PFSK-1 (cell line): ENCODE measurements at regions not wholly inside any gene's neighbourhood (a gene's known extent, or its start where the extent isn't known, plus 50 kb on each side); places are given as distances from the start of the nearest gene placed in this dataset.

Source experiments
- FOXP2 ChIP-seq: optimal IDR thresholded peaks from 2 replicates; pipeline ENCODE3; 2011; ENCODE audit warnings: borderline replicate concordance, control low read depth, inconsistent platforms; ENCODE audit not compliant: insufficient read depth; ENCODE audit errors: extremely low read length, extremely low read depth
- POLR2AphosphoS5 ChIP-seq: IDR thresholded peaks from 2 replicates; pipeline ENCODE4 v1.6.1; 2012; ENCODE audit warnings: low read depth, mild to moderate bottlenecking, control low read depth, low read length, moderate library complexity
- SIN3A ChIP-seq: IDR thresholded peaks from 2 replicates; pipeline ENCODE4 v1.6.1; 2012; ENCODE audit warnings: mild to moderate bottlenecking, low read length, moderate library complexity, borderline replicate concordance; ENCODE audit not compliant: insufficient read depth
- TAF1 ChIP-seq: IDR thresholded peaks from 2 replicates; pipeline ENCODE4 v1.6.1; 2012; ENCODE audit warnings: low read length, control low read depth, borderline replicate concordance; ENCODE audit not compliant: insufficient read depth
- TF ChIP-seq, protein P1 (sequence below), 2 experiments: IDR thresholded peaks; 2 replicates each; pipeline versions ENCODE4 v1.6.1 to v1.8.0; 2011 to 2012; ENCODE audit warnings: low read depth in 2 of 2, low read length in 2 of 2, control low read depth in 1 of 2, inconsistent platforms in 1 of 2, mild to moderate bottlenecking in 1 of 2, moderate library complexity in 1 of 2; ENCODE audit not compliant: insufficient read depth in 1 of 2

DNA sequence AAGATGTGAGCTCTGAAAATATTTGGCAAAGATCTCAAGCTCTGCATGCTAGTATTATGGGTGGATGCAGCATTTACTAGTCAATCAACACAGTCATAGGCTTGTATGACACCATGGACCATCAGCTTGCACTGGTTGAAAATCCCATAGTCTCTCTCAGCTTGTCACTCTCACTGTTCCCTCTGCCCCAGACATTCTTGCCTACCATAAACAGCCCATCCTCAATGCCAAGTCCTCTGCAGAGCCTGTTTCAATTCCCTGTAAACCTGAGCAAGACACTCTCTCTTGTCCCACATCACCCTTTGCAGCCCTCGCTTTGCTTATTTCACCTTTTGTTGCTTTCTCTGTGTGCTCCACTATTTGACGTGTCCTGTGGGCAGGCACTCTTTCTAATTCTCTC lies 264.6 kb downstream of the ICE1 start:
- TF ChIP-seq, protein P1, sequence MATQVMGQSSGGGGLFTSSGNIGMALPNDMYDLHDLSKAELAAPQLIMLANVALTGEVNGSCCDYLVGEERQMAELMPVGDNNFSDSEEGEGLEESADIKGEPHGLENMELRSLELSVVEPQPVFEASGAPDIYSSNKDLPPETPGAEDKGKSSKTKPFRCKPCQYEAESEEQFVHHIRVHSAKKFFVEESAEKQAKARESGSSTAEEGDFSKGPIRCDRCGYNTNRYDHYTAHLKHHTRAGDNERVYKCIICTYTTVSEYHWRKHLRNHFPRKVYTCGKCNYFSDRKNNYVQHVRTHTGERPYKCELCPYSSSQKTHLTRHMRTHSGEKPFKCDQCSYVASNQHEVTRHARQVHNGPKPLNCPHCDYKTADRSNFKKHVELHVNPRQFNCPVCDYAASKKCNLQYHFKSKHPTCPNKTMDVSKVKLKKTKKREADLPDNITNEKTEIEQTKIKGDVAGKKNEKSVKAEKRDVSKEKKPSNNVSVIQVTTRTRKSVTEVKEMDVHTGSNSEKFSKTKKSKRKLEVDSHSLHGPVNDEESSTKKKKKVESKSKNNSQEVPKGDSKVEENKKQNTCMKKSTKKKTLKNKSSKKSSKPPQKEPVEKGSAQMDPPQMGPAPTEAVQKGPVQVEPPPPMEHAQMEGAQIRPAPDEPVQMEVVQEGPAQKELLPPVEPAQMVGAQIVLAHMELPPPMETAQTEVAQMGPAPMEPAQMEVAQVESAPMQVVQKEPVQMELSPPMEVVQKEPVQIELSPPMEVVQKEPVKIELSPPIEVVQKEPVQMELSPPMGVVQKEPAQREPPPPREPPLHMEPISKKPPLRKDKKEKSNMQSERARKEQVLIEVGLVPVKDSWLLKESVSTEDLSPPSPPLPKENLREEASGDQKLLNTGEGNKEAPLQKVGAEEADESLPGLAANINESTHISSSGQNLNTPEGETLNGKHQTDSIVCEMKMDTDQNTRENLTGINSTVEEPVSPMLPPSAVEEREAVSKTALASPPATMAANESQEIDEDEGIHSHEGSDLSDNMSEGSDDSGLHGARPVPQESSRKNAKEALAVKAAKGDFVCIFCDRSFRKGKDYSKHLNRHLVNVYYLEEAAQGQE (IDR thresholded peaks at IDR 0.05; ENCODE audit: insufficient read depth in 1 of 2, low read depth in 2 of 2, low read length in 2 of 2), result no peak
- TF ChIP-seq POLR2AphosphoS5, result no peak
- no peak for TF ChIP-seq TAF1
- TF ChIP-seq FOXP2, result no peak
- no peak for TF ChIP-seq SIN3A

DNA sequence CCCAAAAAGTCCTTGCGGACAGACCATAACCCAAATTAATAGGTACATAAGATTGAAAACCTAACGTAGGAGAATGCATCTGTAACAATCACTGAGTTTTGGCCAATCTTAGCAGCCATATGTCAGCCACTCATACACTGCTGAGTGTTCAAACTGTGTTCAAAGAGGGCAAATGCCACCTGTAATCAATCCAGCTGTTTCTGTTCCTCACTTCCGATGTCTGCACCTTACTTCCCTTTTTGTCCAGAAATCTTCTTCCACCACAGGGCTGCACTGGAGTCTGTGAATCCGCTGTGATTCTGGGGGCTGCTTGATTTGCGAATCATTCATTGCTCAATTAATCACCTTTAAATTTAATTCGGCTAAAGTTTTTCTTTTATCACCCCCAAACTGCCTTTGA lies 263.9 kb downstream of the ICE1 start:
- TF ChIP-seq FOXP2 (no peak), SIN3A (no peak), POLR2AphosphoS5 (no peak), TAF1 (no peak)
- TF ChIP-seq, protein P1 (IDR thresholded peaks at IDR 0.05; ENCODE audit: insufficient read depth in 1 of 2, low read depth in 2 of 2, low read length in 2 of 2), result no peak

DNA sequence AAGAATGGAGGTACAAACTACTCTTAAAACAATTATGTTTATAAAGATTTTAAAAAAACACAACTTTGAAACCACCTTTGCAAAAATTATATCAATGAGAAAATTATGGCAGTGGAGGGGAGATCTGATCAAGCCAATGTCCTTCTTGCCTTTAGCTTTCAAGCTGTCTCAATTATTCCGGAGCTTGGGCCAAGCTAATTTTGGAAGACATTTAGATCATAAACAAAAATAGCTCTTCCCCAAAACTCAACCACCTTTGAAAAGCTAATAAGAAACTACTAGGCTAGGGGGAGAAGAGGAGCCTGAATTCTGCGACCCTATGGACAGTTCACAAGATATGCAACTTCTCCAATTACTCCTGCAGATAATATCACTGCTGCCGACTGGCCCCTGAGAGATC lies 263.3 kb downstream of the ICE1 start:
- TF ChIP-seq SIN3A (no peak), POLR2AphosphoS5 (no peak), TAF1 (no peak), FOXP2 (no peak)
- TF ChIP-seq, protein P1 (IDR thresholded peaks at IDR 0.05; ENCODE audit: insufficient read depth in 1 of 2, low read depth in 2 of 2, low read length in 2 of 2), result no peak

GRCh38 chr5:5683174-5683573 lies 260.7 kb downstream of the ICE1 start:
- TF ChIP-seq, protein P1 (IDR thresholded peaks at IDR 0.05; ENCODE audit: insufficient read depth in 1 of 2, low read depth in 2 of 2, low read length in 2 of 2), result no peak
- TF ChIP-seq SIN3A (no peak), POLR2AphosphoS5 (no peak), TAF1 (no peak), FOXP2 (no peak)

DNA sequence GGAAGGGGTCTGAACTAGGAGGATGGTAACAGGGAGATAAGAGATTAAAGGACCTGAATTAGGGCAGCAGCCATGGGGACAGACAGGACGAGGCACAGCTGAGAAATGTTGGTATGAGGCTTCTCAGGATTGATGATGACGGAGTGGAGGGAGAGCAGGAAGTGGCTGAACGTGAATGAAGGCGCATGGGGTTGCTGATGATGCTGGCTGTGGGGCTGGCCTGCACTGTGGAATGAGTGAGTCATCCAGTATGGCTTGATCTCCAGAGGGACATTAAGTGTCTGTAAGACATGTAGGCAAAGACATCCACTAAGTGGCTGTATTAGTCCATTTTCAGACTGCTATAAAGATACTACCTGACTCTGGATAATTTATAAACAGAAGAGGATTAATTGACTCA lies 256.4 kb downstream of the ICE1 start:
- TF ChIP-seq POLR2AphosphoS5 (no peak), FOXP2 (no peak), TAF1 (no peak), SIN3A (no peak)
- TF ChIP-seq, protein P1 (IDR thresholded peaks at IDR 0.05; ENCODE audit: insufficient read depth in 1 of 2, low read depth in 2 of 2, low read length in 2 of 2), result no peak
